ENCODE measurements at regions not wholly inside any gene's neighbourhood (a gene's known extent, or its start where the extent isn't known, plus 50 kb on each side); places are given as distances from the start of the nearest gene placed in this dataset.
"Not testable (repeated sequence)": the region's sequence is repeated elsewhere in the genome, so short reads cannot be mapped to it uniquely, and the experiment has no call there.

DNA sequence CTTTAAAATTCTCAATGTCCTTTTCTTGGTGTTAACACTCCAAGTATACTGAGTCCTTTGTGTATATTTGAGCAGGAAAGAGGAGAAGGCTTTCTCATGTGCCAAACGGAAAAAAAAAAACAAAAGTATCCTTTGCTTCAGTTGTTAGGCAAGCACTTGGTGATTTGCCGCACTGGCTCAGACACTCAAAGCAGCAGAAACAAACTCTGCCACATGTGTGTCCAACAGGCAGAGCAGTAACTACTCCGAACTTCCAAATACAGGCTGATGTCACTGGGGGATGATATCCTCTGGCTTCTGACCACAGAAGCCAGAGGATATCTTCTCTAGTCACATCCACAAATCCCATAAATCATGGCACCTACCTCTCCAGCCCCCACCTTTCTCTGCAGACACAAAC lies 108.0 kb upstream of the SALL3 start:
- peaks cover under 1% of the 10 kb centered on the region for H3K27me3 Mint-ChIP-seq (ENCODE audit: low read depth)
- no peaks in the 10 kb centered on the region for H3K36me3 Mint-ChIP-seq (ENCODE audit: insufficient read depth in 2 of 2)
- no peaks in the 10 kb centered on the region for H3K4me1 Mint-ChIP-seq (ENCODE audit: low read depth)
- no peak for ATAC-seq (replicated peaks in 1 of 2)
- H3K9me3 Mint-ChIP-seq = no peaks in the 10 kb centered on the region
- H3K4me3 Mint-ChIP-seq = no peak overlapping the region
- DNase-seq = no peak
- H3K27ac Mint-ChIP-seq = no peak overlapping the region

DNA sequence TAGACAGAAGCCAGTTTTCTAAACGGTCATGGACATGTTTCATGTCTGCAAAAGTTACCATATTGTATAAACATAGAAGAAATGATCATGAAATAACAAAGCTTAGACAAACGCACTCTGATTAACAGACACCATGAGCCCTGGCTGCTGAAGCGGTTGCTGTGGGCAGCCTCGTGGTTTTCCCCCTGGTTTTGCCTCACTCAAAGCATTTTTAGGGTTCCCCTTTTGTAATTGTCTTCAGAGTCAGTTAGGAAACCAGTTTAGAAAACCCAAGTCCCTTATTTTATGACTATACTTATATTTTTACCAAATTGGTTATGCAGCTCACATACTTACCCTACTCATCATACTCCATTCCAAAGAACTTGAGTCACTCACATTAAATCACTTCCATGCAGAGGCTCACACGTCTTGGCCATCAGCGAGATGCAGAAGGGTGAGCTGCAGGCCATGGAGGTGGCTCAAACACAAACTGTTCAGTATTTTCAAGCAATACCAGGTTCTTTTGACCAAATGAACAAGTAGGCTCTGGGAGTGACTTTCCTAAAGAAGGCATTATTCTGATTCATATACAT lies 105.6 kb upstream of the SALL3 start:
- no peak overlapping the region for H3K4me3 Mint-ChIP-seq
- H3K27me3 Mint-ChIP-seq (ENCODE audit: low read depth) = peaks cover 10% of the 10 kb centered on the region
- no peak for DNase-seq
- H3K9me3 Mint-ChIP-seq = no peaks in the 10 kb centered on the region
- no peak for ATAC-seq (replicated peaks in 1 of 2)
- no peaks in the 10 kb centered on the region for H3K36me3 Mint-ChIP-seq (ENCODE audit: insufficient read depth in 2 of 2)
- H3K4me1 Mint-ChIP-seq (ENCODE audit: low read depth) = no peaks in the 10 kb centered on the region
- H3K27ac Mint-ChIP-seq = no peak overlapping the region

DNA sequence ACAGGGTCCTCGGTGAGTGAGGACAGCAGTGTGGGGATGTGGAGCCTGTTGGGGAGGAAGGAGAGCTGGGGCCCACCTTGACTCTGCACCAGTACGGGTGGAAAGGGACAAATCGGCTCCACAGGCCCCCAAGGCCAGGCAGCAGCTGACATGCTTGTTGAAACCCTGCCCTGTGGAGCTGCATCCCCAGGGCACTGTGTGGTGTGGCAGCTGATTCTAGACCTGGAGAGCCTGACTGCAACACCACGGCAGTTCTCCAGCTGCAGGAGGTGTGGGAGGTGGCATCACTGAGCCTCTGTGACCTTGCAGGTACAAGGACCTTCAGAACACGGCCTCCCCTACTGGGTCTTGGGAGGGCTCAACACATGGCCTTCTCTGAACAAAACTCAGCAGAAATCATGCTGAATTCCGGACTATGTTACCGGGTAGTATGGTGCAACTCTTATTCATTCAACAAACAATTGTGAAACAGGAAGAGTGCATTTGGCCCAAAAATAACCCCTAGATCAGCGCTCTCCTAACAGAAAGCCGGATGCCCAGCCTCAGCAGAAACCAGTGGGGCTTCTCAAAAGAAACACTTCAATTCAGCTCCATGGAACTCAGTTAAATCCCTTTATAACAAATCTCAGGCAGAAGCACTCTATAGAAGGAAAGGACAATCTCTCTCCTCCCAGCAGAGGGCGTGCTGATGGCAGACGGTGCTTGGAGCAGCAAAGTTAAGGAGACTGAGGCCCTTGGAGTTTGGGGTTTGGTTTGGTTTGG lies 104.4 kb upstream of the SALL3 start:
- ATAC-seq (replicated peaks in 1 of 2) (no peak), DNase-seq (peak; percentile 25 to 39)
- no peaks in the 10 kb centered on the region for H3K4me1 Mint-ChIP-seq (ENCODE audit: low read depth)
- peaks cover 10% of the 10 kb centered on the region for H3K27me3 Mint-ChIP-seq (ENCODE audit: low read depth)
- H3K36me3 Mint-ChIP-seq (ENCODE audit: insufficient read depth in 2 of 2) = no peaks in the 10 kb centered on the region
- H3K4me3 Mint-ChIP-seq = no peak overlapping the region
- no peak overlapping the region for H3K27ac Mint-ChIP-seq
- no peaks in the 10 kb centered on the region for H3K9me3 Mint-ChIP-seq

DNA sequence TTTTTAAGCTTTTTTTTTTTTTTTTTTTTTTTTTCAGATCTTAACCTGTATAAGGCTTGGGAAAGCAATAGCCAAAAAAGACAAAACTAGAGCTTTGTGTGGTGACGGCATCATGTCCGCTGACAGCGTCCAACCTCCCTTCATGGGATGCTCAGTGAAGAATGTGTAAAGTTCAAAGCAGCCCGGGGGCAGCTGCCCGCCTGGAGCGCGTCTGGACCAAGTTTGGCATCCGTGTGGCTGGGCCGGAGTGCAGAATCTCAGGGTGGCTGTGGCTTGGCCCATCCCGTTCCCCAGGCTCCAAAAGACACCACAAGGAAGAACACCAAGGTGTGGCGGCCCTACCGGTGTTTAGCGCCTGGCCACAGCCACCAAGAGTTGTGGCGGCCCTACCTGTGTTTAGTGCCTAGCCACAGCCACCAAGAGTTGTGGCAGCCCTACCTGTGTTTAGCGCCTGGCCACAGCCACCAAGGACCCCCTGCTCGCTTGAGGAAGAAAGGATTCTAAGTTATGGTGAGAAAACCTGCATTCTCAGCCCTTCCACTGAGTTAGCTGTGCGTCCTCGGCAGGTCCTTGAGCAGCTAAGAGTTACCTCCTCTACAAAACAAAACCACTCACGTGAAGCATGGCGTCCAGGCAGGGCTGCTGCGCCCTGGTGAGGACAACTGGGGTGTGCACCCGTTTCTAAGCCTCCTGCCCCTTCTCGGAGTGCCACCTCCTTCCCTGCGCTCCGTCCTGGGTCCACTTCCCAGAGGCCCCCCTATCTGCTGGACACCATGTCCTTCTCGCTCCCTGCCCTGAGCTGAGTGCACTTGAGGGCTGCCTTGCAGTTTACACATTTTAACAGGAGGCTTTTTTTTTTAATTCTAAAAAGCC lies 103.6 kb upstream of the SALL3 start:
- H3K4me3 Mint-ChIP-seq = no peak overlapping the region
- H3K4me1 Mint-ChIP-seq (ENCODE audit: low read depth) = no peaks in the 10 kb centered on the region
- no peaks in the 10 kb centered on the region for H3K36me3 Mint-ChIP-seq (ENCODE audit: insufficient read depth in 2 of 2)
- DNase-seq (no peak), ATAC-seq (replicated peaks in 1 of 2) (no peak)
- H3K9me3 Mint-ChIP-seq = no peaks in the 10 kb centered on the region
- peaks cover 10% of the 10 kb centered on the region for H3K27me3 Mint-ChIP-seq (ENCODE audit: low read depth)
- no peak overlapping the region for H3K27ac Mint-ChIP-seq

DNA sequence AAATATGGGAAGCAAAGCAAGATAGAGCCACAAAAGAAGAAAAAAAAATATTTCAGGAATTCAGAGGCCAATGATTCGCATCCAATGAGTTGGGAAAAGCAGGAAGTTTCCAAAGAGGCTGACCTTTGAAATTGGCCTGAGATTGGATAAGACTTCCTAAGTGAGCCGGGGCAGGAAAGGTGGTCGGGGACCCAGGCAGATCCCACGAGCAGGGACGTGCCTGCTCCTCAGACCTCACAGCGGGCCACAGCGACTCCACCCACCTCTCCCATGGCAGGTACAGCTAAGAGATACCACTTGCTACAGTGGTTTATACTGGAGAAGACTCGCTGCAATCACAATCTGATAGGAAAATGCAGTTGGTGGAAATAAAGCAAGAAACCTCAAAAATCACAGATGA lies 102.8 kb upstream of the SALL3 start:
- H3K27ac Mint-ChIP-seq = no peak overlapping the region
- H3K27me3 Mint-ChIP-seq (ENCODE audit: low read depth) = peaks cover 10% of the 10 kb centered on the region
- DNase-seq (no peak), ATAC-seq (replicated peaks in 1 of 2) (no peak)
- H3K9me3 Mint-ChIP-seq = no peaks in the 10 kb centered on the region
- H3K4me1 Mint-ChIP-seq (ENCODE audit: low read depth) = no peaks in the 10 kb centered on the region
- no peak overlapping the region for H3K4me3 Mint-ChIP-seq
- H3K36me3 Mint-ChIP-seq (ENCODE audit: insufficient read depth in 2 of 2) = no peaks in the 10 kb centered on the region

DNA sequence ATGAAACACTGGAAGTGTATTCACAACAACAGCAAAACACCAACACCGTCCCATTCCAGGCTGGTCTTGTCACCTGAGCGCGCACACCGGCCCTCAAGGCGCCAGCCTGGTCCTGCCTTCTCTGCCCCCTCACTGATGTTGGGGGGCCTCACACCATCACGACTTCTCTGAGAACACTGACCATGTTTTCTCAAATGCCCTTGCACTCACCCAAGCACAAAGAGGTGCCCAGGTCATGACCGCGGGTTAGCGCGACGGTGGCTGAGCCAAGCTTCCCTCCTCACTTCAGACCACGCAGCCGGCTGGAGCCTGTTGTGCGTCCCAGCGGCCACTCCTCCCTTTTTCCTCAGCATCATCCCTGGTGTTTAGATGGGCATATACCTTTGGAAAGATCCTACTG lies 101.3 kb upstream of the SALL3 start:
- no peaks in the 10 kb centered on the region for H3K9me3 Mint-ChIP-seq
- no peak overlapping the region for H3K27ac Mint-ChIP-seq
- DNase-seq = no peak
- no peak overlapping the region for H3K4me3 Mint-ChIP-seq
- H3K27me3 Mint-ChIP-seq (ENCODE audit: low read depth) = peaks cover 10% of the 10 kb centered on the region
- no peak for ATAC-seq (replicated peaks in 1 of 2)
- no peaks in the 10 kb centered on the region for H3K36me3 Mint-ChIP-seq (ENCODE audit: insufficient read depth in 2 of 2)
- H3K4me1 Mint-ChIP-seq (ENCODE audit: low read depth) = no peaks in the 10 kb centered on the region

DNA sequence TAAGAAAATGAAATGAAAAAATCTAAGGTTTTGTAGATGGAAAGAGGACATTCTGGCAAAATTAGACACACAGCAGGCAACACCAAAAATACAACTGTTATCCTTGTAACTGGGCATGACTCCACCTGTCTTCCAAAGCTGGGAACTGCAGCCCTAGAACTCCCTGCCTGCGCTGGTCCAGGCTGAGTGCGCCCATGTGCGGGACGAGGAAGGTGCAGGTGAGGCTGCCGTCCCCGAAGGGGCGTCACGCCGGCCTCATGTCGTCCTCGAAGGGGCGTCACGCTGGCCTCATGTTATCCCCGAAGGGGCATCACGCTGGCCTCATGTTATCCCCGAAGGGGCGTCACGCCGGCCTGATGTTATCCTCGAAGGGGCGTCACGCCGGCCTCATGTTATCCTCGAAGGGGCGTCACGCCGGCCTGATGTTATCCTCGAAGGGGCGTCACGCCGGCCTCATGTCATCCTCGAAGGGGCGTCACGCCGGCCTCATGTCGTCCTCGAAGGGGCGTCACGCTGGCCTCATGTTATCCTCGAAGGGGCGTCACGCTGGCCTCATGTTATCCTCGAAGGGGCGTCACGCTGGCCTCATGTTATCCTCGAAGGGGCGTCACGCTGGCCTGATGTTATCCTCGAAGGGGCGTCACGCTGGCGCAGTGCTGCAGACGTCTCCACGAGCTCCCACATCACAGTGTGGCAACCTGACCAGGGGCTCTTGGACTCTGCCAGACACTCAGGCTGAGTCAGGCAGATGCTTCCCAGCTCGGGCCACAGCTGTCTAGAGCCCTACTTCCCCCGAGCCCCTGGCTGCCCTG lies 100.3 kb upstream of the SALL3 start:
- not testable (repeated sequence) for H3K4me3 Mint-ChIP-seq; ATAC-seq (replicated peaks in 1 of 2); H3K9me3 Mint-ChIP-seq; H3K27me3 Mint-ChIP-seq (ENCODE audit: low read depth); H3K27ac Mint-ChIP-seq; DNase-seq; H3K36me3 Mint-ChIP-seq (ENCODE audit: insufficient read depth in 2 of 2); H3K4me1 Mint-ChIP-seq (ENCODE audit: low read depth)

DNA sequence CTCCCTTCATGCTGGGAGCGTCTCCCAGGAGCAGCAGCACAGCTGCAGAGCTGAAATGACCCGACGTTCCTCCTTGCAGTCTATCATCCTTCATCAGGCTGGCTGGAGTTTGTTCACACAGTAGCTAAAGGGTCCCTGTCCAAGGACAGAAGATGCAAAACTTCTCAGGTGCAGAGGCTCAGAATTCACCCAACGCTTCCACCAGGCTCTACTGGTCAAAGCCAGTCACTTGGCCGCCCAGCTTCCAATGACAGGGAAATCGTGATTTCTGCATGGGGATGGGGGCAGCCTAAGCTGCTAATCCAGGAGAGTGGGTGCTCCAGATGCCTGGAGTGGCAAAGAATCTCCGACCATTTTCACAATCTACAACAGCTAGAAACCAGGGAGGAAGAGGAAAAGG lies 97.0 kb upstream of the SALL3 start:
- peaks cover 4 to 6% of the 10 kb centered on the region in 2 donors for H3K36me3 Mint-ChIP-seq (ENCODE audit: insufficient read depth in 2 of 2)
- H3K4me1 Mint-ChIP-seq (ENCODE audit: low read depth) = no peaks in the 10 kb centered on the region
- H3K4me3 Mint-ChIP-seq = no peak overlapping the region
- H3K9me3 Mint-ChIP-seq = peaks cover 10% of the 10 kb centered on the region in 2 donors
- H3K27me3 Mint-ChIP-seq (ENCODE audit: low read depth) = no peaks in the 10 kb centered on the region
- no peak overlapping the region for H3K27ac Mint-ChIP-seq
- ATAC-seq (replicated peaks in 1 of 2) (no peak), DNase-seq (no peak)

DNA sequence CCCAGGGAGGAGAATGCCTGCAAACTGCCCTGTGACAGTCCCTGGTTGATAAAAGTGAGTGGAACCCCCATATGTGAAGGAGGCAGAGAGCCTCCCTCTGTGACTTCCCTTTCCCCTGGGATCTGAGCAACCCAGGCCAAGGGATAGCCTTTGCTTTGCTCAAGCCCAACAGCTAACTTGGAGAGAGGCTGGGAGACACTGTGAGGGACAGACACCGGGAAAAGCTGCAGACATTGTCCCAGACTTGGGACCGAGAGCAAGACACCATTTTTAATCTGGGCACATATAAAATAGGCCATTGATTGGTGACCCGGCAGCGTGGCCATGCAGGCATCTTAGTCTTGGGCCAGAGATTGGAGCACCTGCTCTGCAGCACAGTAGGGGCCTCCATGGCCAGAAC lies 96.1 kb upstream of the SALL3 start:
- H3K4me3 Mint-ChIP-seq = no peak overlapping the region
- H3K4me1 Mint-ChIP-seq (ENCODE audit: low read depth) = no peaks in the 10 kb centered on the region
- H3K9me3 Mint-ChIP-seq = peaks cover 10 to 18% of the 10 kb centered on the region in 2 donors
- H3K27ac Mint-ChIP-seq = no peak overlapping the region
- ATAC-seq (replicated peaks in 1 of 2) = no peak
- H3K27me3 Mint-ChIP-seq (ENCODE audit: low read depth) = no peaks in the 10 kb centered on the region
- H3K36me3 Mint-ChIP-seq (ENCODE audit: insufficient read depth in 2 of 2) = peaks cover 6 to 8% of the 10 kb centered on the region in 2 donors
- no peak for DNase-seq

DNA sequence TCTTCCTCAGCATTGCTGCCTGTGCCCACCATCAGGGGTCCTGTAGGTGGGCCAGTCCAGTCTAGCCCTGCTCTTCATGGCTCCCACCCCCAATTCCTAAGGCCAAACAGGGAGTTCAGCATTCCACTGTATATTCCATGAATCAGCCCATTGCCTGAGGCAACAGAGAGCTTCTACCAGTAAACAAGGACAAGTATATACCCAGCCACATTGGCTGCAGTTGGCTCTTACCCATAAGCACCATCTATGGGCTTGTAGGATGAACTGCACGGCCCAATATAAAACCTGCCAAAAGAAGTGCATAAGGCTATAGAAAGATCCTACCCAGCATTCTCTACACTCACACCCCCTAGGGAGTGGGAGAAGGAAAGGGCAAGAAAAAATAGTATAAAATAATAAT lies 95.1 kb upstream of the SALL3 start:
- no peak overlapping the region for H3K4me3 Mint-ChIP-seq
- peaks cover 13 to 16% of the 10 kb centered on the region in 2 donors for H3K36me3 Mint-ChIP-seq (ENCODE audit: insufficient read depth in 2 of 2)
- H3K4me1 Mint-ChIP-seq (ENCODE audit: low read depth) = no peaks in the 10 kb centered on the region
- peaks cover 19 to 23% of the 10 kb centered on the region in 2 donors for H3K9me3 Mint-ChIP-seq
- no peaks in the 10 kb centered on the region for H3K27me3 Mint-ChIP-seq (ENCODE audit: low read depth)
- no peak overlapping the region for H3K27ac Mint-ChIP-seq
- no peak for ATAC-seq (replicated peaks in 1 of 2)
- DNase-seq = no peak

DNA sequence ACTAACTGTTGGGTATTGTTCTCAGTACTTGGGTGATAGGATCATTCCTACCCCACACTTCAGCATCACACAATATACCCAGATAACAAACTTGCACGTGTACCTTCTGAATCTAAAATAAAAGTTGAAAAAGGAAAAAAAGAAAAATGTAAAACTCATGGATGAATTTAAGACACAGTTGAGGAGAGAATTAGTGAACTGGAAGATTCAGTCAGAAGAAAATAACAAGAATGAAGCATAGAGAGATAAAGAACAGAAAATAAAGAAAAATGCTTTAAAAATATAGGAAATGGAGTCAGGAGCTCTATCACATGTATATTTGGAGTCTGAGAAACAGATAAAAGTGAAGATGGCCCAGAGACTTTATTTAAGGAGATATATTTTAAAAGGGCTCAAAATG lies 90.4 kb upstream of the SALL3 start:
- Mint-ChIP-seq H3K27me3 (ENCODE audit: low read depth) (no peaks in the 10 kb centered on the region), H3K27ac (no peak overlapping the region), H3K36me3 (ENCODE audit: insufficient read depth in 2 of 2) (peaks cover 13 to 16% of the 10 kb centered on the region in 2 donors), H3K4me3 (no peak overlapping the region), H3K4me1 (ENCODE audit: low read depth) (no peaks in the 10 kb centered on the region), H3K9me3 (peaks cover 19 to 23% of the 10 kb centered on the region in 2 donors)
- no peak for ATAC-seq (replicated peaks in 1 of 2)
- no peak for DNase-seq

DNA sequence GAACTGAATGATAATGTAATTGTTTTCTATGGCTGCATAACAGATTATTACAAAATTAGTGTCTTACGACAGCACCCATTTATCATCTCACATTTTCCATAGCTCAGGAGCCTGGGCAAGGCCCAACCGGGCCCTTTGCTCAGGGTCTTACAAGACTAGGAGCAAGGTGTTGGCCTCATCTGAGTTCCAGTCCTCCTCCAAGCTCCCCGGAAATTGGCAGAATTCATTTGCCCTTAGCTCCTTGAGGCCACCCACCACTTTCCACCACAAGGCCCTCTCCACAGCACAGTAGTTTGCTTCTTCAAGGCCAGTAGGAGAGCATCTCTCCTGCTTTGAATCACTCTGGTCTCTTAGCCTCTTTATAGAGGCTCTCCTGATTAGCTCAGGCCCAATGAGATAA lies 89.2 kb upstream of the SALL3 start:
- H3K36me3 Mint-ChIP-seq (ENCODE audit: insufficient read depth in 2 of 2) = peaks cover 12% of the 10 kb centered on the region in 2 donors
- ATAC-seq (replicated peaks in 1 of 2) = no peak
- H3K4me3 Mint-ChIP-seq = no peak overlapping the region
- H3K27me3 Mint-ChIP-seq (ENCODE audit: low read depth) = no peaks in the 10 kb centered on the region
- H3K4me1 Mint-ChIP-seq (ENCODE audit: low read depth) = no peaks in the 10 kb centered on the region
- DNase-seq = no peak
- H3K9me3 Mint-ChIP-seq = peaks cover 19 to 21% of the 10 kb centered on the region in 2 donors
- no peak overlapping the region for H3K27ac Mint-ChIP-seq

All from activated T-cell treated with anti-CD3 and anti-CD28 coated beads, Interleukin-2, amount 50 U/mL, for 72 hours (primary cell).